IPS-NIHi7 (cell line): ENCODE measurements at regions not wholly inside any gene's neighbourhood (a gene's known extent, or its start where the extent isn't known, plus 50 kb on each side); places are given as distances from the start of the nearest gene placed in this dataset.

Experiments used
- DNase-seq: peaks from one replicate; pipeline ENCODE4 v3.0.0; 2012; ENCODE audit warnings: mixed read lengths; ENCODE audit errors: extremely low spot score

GRCh38 chr21:23218667-23219066 is 2220.5 kb downstream of the NCAM2 start:
- DNase-seq = no peak

- no peak for DNase-seq
Measured at GRCh38 chr21:23217597-23217996, 2219.4 kb downstream of the NCAM2 start.

- DNase-seq = no peak
Measured at GRCh38 chr21:23215261-23215660, 2217.1 kb downstream of the NCAM2 start.
